ENCODE measurements at regions not wholly inside any gene's neighbourhood (a gene's known extent, or its start where the extent isn't known, plus 50 kb on each side); places are given as distances from the start of the nearest gene placed in this dataset.
"Not testable (repeated sequence)": the region's sequence is repeated elsewhere in the genome, so short reads cannot be mapped to it uniquely, and the experiment has no call there.

DNA sequence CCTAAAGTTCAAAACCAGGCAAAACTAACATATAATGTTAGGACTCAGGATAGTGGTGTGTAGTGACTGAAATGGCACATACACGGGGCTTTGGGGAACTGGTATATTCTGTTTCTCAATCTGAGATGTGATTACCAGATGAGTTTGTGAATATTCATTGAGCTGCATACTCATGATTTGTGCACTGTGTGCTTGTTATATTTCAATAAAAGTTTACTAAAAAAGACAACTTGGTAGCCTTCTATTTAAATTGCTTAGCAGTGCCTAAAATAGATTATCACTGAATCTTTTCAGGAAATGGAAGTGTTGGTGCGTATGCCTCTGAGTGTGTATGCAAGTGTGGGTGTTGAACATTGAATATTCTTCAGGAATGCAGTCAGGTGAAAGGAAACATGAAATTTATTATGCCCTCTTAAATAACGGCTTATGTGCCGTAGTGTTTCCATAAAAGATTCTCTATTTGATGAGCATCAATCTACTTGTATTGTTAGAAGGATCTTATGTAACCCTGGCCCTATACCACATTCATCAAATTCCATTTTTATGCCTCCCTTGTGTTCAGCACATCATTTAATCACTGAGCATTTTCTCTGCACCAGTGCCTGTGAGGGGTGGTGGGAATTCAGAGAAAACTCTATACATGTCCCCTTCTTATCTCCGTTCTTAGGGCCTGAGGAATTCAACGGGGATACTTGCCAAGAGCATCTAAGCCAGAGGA is 82.6 kb upstream of the AUTS2 start:
- DNase-seq: no peak

- no peak for DNase-seq
Measured at GRCh38 chr7:69516238-69516820, 81.9 kb upstream of the AUTS2 start.

- no peak for DNase-seq
Measured at GRCh38 chr7:69517985-69518704, 80.1 kb upstream of the AUTS2 start.

GRCh38 chr7:69518705-69519077 is 79.6 kb upstream of the AUTS2 start:
- no peak for DNase-seq

GRCh38 chr7:69526570-69526969 is 71.7 kb upstream of the AUTS2 start:
- DNase-seq: no peak

DNA sequence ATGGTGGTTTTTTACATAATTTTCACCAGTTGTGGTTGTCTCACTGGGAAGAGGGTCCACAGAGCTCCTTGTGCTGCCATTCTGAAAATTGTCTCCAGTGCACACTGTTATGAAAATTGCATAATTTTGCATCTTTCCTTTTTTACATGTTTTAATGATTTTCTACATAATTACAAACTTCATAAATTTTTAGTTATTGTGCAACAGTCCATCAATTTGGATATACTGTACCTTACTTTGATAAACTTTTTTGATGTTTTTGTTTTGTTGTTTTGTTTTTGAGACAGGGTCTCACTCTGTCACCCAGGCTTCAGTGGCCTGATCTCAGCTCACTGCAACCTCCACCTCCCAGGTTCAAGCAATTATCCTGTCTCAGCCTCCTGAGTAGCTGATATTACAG is 70.6 kb upstream of the AUTS2 start:
- no peak for DNase-seq

GRCh38 chr7:69531050-69531449 is 67.2 kb upstream of the AUTS2 start:
- DNase-seq: no peak

GRCh38 chr7:69534461-69535041 is 63.7 kb upstream of the AUTS2 start:
- no peak for DNase-seq

DNA sequence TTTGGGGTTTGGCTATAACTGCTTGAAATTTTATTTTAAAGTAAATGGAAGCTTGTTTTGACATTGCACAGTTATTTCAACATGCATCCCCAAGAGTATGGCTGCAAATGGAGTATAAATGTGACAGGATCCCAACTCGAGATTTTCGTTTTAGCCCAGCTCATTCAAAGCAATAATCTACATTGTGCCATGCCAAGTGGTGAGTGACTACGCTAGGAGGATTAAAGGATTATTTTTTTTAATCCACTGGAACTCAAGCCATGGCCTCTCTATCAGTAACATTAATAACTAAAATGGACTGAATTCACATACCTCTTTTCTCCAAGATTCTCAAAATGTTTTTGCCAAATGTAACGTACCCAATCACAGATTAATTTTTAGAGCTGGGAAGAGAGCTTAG is 60.6 kb upstream of the AUTS2 start:
- DNase-seq: no peak

DNA sequence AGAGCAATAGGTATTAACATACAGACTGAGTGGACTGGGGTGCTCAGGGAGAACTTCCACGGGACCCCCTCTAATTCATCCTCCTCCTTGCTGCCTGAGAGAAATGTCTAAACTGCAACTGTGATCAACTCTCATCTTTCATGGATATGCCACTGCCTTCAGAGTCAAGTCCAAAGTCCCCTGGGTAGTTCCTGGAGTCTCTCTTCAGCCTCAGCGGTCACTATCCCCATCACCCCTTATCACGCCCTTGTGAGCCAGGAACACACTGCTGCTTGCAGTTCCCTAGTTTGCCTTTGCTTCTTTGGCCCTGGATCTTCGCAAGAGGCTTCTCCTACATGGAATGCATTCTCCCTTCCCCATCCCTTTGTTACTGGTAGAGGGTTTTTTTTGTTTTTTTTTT is 58.7 kb upstream of the AUTS2 start:
- DNase-seq: no peak

DNA sequence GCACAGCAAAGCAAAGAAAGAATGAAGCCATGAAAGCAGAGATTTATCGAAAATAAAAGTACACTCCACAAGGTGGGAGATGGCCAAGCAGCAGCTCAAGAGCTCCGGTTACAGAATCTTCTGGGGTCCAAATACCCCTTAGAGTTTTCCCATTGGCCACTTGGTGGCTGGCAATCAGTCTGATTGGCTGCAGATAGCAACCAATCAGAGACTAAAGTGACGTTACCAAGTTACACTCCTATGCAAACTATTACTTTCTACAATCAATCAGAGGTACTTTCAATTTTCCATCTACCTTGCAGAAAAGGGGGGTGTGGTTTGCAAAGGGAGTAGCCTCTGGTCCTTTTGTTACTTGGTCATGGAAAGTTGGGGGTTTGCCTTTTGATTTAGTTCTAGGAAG is 58.0 kb upstream of the AUTS2 start:
- no peak for DNase-seq

DNA sequence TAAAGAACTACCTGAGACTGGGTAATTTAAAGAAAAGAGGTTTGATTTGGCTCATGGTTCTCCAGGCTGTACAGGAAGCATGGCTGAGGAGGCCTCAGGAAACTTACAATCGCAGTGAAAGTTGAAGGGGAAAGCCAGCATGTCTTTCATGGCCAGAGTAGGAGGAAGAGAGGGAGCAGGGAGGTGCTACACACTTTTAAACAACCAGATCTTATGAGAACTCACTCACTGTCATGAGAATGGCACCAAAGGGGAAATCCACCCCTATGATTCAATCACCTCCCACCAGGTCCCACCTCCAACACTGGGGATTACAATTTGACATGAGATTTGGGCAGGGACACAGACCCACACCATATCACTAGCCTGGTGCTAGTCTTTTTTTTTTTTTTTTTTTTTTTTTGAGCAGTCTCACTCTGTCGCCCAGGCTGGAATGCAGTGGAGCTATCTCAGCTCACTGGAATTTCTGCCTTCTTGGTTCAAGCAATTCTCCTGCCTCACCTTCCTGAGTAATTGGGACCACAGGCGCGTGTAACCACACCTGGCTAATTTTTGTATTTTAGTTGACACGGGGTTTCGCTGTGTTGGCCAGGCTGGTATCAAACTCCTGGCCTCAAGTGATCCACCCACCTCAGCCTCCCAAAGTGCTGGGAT is 56.4 kb upstream of the AUTS2 start:
- not testable (repeated sequence) for DNase-seq

DNA sequence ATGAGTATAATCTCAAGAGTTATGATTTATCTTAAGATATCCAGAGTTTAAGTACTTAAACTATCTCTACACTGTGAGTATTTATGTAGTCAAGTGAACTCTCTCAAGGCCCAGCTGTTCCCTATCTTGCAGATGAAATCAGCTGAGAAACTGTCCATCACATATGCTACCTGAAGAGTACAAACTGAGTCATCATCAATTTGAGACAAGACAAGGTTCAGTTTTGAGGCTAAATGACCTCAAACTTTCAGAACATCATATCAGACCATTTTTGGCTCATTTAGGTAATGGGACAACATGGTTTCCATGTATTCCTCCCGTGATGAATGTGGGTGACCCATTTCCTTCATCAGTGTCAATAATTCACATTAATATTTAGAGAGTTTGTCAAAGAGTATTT is 53.1 kb upstream of the AUTS2 start:
- DNase-seq: no peak
